ENCODE measurements at regions not wholly inside any gene's neighbourhood (a gene's known extent, or its start where the extent isn't known, plus 50 kb on each side); places are given as distances from the start of the nearest gene placed in this dataset.
"Not testable (repeated sequence)": the region's sequence is repeated elsewhere in the genome, so short reads cannot be mapped to it uniquely, and the experiment has no call there.

DNA sequence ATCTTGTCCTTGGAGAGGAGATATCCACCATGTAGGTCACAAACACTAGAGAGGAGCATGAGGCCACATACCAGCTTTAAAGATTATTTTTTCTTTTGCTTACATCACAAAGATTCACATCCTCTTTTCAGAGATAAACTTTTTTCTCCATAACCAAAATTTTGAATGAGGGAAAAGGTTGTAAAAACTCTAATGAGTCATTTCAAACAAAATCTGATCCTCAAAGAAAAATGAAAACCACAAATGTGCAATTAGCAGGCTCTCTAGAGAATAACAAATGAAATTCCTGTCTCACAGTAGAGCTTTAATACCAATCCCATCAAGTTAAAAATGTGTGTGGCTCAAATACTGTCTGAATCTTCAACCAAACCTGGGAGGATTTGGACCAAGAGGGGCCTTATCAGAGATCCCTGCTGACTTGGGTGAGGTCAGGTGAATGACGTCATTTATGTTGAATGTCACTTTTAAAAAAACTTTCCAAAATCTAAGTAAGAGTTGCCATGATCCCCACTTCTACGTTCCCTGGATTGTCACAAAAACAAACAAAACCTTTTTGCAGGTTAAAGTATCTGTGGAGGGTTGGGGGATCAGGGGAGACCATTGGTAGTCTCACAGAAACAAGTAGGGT is 261.5 kb upstream of the NPSR1 start:
- Histone ChIP-seq H3K27ac (ENCODE audit: low read length) (no peak overlapping the region), H3K36me3 (ENCODE audit: insufficient read depth, low read depth, low read length) (no peaks in the 10 kb centered on the region), H3K4me1 (ENCODE audit: insufficient read depth, low read length) (peaks cover 30% of the 10 kb centered on the region; the same call in 1 of the 2 replicates), H3K27me3 (ENCODE audit: insufficient read depth, low read length) (no peaks in the 10 kb centered on the region), H3K9me3 (ENCODE audit: insufficient read depth, low read depth, low read length) (peaks cover 3% of the 10 kb centered on the region; the same call in 1 of the 2 replicates), H3K4me3 (ENCODE audit: low read length) (no peak overlapping the region), H3K9ac (ENCODE audit: low read depth, low read length) (no peak overlapping the region)

DNA sequence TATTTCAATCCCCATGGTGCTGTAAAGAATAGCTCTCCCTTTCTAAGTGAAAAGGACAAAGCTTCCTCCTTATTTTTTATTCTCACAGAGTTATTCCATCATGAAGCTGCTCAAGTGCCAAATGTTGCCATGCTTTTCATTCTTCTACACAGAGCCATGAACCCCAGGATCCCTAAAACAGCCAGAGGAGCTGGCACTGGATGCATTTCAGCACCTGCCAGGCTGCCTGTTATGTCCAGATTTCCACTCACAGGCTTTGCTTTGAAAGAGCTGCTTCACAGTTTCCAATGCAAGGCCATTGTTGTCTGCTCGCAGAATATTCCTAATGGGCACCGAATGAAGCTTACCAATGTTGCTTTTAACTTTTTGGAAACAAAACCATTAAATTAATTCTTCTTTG is 256.2 kb upstream of the NPSR1 start:
- Histone ChIP-seq H3K4me1 (ENCODE audit: insufficient read depth, low read length) (no peaks in the 10 kb centered on the region), H3K9ac (ENCODE audit: low read depth, low read length) (no peak overlapping the region), H3K27ac (ENCODE audit: low read length) (no peak overlapping the region), H3K9me3 (ENCODE audit: insufficient read depth, low read depth, low read length) (peaks cover 3% of the 10 kb centered on the region; the same call in 1 of the 2 replicates), H3K27me3 (ENCODE audit: insufficient read depth, low read length) (no peaks in the 10 kb centered on the region), H3K36me3 (ENCODE audit: insufficient read depth, low read depth, low read length) (no peaks in the 10 kb centered on the region), H3K4me3 (ENCODE audit: low read length) (no peak overlapping the region)

DNA sequence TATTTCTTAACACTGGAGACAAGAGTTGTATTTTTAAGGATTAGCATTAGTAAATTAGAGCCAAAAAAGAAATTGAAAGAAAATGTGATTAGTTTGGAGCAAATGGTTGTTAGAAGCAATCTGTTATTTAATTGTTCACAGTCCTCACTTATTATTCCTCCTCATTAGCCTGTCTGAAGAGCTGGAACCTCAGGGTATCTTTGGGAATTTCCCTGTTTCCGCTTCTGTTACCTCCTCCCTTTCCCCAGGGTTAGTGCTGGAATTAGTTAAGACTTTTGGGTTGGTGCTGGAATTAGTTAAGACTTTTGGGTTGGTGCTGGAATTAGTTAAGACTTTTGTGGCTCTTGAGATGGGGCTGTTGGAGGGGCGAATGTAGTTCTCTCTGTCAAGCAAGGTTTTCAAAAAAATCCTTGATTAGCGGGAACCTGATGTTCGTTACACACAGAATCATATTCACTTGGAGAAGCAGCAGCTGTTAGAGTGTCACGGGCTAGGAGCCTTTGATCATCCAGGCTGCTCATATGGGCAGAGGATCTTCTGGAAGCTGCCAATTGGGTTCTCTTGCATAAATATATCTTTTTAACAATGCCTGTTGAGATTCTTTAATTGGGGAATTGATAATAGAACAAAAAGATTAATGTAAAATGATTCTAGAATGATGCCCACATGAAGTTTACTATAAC is 251.0 kb upstream of the NPSR1 start:
- Histone ChIP-seq H3K9ac (ENCODE audit: low read depth, low read length) (no peak overlapping the region), H3K36me3 (ENCODE audit: insufficient read depth, low read depth, low read length) (no peaks in the 10 kb centered on the region), H3K9me3 (ENCODE audit: insufficient read depth, low read depth, low read length) (no peaks in the 10 kb centered on the region), H3K27ac (ENCODE audit: low read length) (no peak overlapping the region), H3K27me3 (ENCODE audit: insufficient read depth, low read length) (no peaks in the 10 kb centered on the region), H3K4me1 (ENCODE audit: insufficient read depth, low read length) (no peaks in the 10 kb centered on the region), H3K4me3 (ENCODE audit: low read length) (no peak overlapping the region)

DNA sequence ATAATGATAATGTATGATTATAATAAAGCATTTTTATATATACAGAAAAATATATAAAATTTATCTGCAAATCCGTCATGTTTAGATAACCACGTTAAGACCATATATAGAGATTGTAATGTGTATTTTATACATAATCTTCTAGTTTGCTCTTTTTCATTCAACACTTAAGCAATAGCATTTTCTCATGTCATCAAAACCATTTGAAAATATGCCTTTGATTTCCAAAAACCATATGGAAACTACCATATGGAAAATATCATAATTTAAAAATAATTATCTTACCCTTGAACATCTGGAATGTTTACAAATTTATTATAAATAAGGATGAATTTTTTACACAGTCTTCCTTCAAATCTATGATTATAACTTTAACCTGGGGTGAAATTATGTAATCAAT is 250.4 kb upstream of the NPSR1 start:
- H3K9ac ChIP-seq (ENCODE audit: low read depth, low read length): no peak overlapping the region
- no peak overlapping the region for H3K4me3 ChIP-seq (ENCODE audit: low read length)
- H3K36me3 ChIP-seq (ENCODE audit: insufficient read depth, low read depth, low read length): no peaks in the 10 kb centered on the region
- no peaks in the 10 kb centered on the region for H3K27me3 ChIP-seq (ENCODE audit: insufficient read depth, low read length)
- H3K9me3 ChIP-seq (ENCODE audit: insufficient read depth, low read depth, low read length): no peaks in the 10 kb centered on the region
- H3K27ac ChIP-seq (ENCODE audit: low read length): no peak overlapping the region
- no peaks in the 10 kb centered on the region for H3K4me1 ChIP-seq (ENCODE audit: insufficient read depth, low read length)

- Histone ChIP-seq H3K27me3 (ENCODE audit: insufficient read depth, low read length) (no peaks in the 10 kb centered on the region), H3K9me3 (ENCODE audit: insufficient read depth, low read depth, low read length) (no peaks in the 10 kb centered on the region), H3K9ac (ENCODE audit: low read depth, low read length) (no peak overlapping the region), H3K36me3 (ENCODE audit: insufficient read depth, low read depth, low read length) (no peaks in the 10 kb centered on the region), H3K27ac (ENCODE audit: low read length) (no peak overlapping the region), H3K4me1 (ENCODE audit: insufficient read depth, low read length) (no peaks in the 10 kb centered on the region), H3K4me3 (ENCODE audit: low read length) (no peak overlapping the region)
Observed at GRCh38 chr7:34417781-34418180, 240.2 kb upstream of the NPSR1 start.

- H3K36me3 ChIP-seq (ENCODE audit: insufficient read depth, low read depth, low read length): no peaks in the 10 kb centered on the region
- no peaks in the 10 kb centered on the region for H3K27me3 ChIP-seq (ENCODE audit: insufficient read depth, low read length)
- no peaks in the 10 kb centered on the region for H3K9me3 ChIP-seq (ENCODE audit: insufficient read depth, low read depth, low read length)
- H3K4me3 ChIP-seq (ENCODE audit: low read length): no peak overlapping the region
- no peaks in the 10 kb centered on the region for H3K4me1 ChIP-seq (ENCODE audit: insufficient read depth, low read length)
- H3K27ac ChIP-seq (ENCODE audit: low read length): no peak overlapping the region
- H3K9ac ChIP-seq (ENCODE audit: low read depth, low read length): no peak overlapping the region
Observed at GRCh38 chr7:34421526-34421925, 236.5 kb upstream of the NPSR1 start.

GRCh38 chr7:34425194-34425593 is 232.8 kb upstream of the NPSR1 start:
- Histone ChIP-seq H3K27me3 (ENCODE audit: insufficient read depth, low read length) (no peaks in the 10 kb centered on the region), H3K27ac (ENCODE audit: low read length) (no peak overlapping the region), H3K9ac (ENCODE audit: low read depth, low read length) (no peak overlapping the region), H3K4me3 (ENCODE audit: low read length) (no peak overlapping the region), H3K36me3 (ENCODE audit: insufficient read depth, low read depth, low read length) (no peaks in the 10 kb centered on the region), H3K9me3 (ENCODE audit: insufficient read depth, low read depth, low read length) (no peaks in the 10 kb centered on the region), H3K4me1 (ENCODE audit: insufficient read depth, low read length) (no peaks in the 10 kb centered on the region)

- H3K36me3 ChIP-seq (ENCODE audit: insufficient read depth, low read depth, low read length): no peaks in the 10 kb centered on the region
- H3K9ac ChIP-seq (ENCODE audit: low read depth, low read length): no peak overlapping the region
- peaks cover under 1% of the 10 kb centered on the region; the same call in 1 of the 2 replicates for H3K9me3 ChIP-seq (ENCODE audit: insufficient read depth, low read depth, low read length)
- no peaks in the 10 kb centered on the region for H3K27me3 ChIP-seq (ENCODE audit: insufficient read depth, low read length)
- H3K27ac ChIP-seq (ENCODE audit: low read length): no peak overlapping the region
- no peaks in the 10 kb centered on the region for H3K4me1 ChIP-seq (ENCODE audit: insufficient read depth, low read length)
- no peak overlapping the region for H3K4me3 ChIP-seq (ENCODE audit: low read length)
Observed at GRCh38 chr7:34425631-34426384, 232.2 kb upstream of the NPSR1 start.

GRCh38 chr7:34430456-34430855 is 227.6 kb upstream of the NPSR1 start:
- no peak overlapping the region for H3K27ac ChIP-seq (ENCODE audit: low read length)
- no peak overlapping the region for H3K4me3 ChIP-seq (ENCODE audit: low read length)
- no peaks in the 10 kb centered on the region for H3K27me3 ChIP-seq (ENCODE audit: insufficient read depth, low read length)
- H3K9ac ChIP-seq (ENCODE audit: low read depth, low read length): no peak overlapping the region
- no peaks in the 10 kb centered on the region for H3K4me1 ChIP-seq (ENCODE audit: insufficient read depth, low read length)
- H3K36me3 ChIP-seq (ENCODE audit: insufficient read depth, low read depth, low read length): no peaks in the 10 kb centered on the region
- peaks cover 11% of the 10 kb centered on the region for H3K9me3 ChIP-seq (ENCODE audit: insufficient read depth, low read depth, low read length)

DNA sequence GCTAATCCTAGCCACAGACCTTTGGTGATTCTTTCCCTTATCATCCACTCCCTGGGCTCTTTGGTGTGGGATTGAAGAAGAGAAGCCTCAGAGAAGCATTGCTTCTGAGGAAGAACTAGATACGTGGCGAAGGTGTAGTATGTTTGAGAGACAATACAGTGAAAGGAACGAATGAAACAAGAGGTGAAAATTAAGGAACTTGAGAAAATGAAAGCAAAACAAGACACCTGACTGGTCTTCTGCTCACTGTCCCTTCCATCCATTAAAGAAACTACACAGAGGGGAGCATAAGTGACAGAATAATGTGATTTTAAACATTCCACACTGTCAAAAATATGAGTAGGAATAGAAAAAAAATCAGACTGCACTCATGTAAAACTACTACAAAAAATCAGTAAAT is 219.6 kb upstream of the NPSR1 start:
- Histone ChIP-seq H3K9me3 (ENCODE audit: insufficient read depth, low read depth, low read length) (no peaks in the 10 kb centered on the region), H3K36me3 (ENCODE audit: insufficient read depth, low read depth, low read length) (no peaks in the 10 kb centered on the region), H3K27ac (ENCODE audit: low read length) (no peak overlapping the region), H3K4me1 (ENCODE audit: insufficient read depth, low read length) (no peaks in the 10 kb centered on the region), H3K4me3 (ENCODE audit: low read length) (no peak overlapping the region), H3K9ac (ENCODE audit: low read depth, low read length) (no peak overlapping the region), H3K27me3 (ENCODE audit: insufficient read depth, low read length) (no peaks in the 10 kb centered on the region)

GRCh38 chr7:34445653-34446052 is 212.4 kb upstream of the NPSR1 start:
- Histone ChIP-seq H3K4me3 (ENCODE audit: low read length) (no peak overlapping the region), H3K27ac (ENCODE audit: low read length) (no peak overlapping the region), H3K4me1 (ENCODE audit: insufficient read depth, low read length) (no peaks in the 10 kb centered on the region), H3K9me3 (ENCODE audit: insufficient read depth, low read depth, low read length) (no peaks in the 10 kb centered on the region), H3K27me3 (ENCODE audit: insufficient read depth, low read length) (no peaks in the 10 kb centered on the region), H3K9ac (ENCODE audit: low read depth, low read length) (no peak overlapping the region), H3K36me3 (ENCODE audit: insufficient read depth, low read depth, low read length) (no peaks in the 10 kb centered on the region)

- H3K27me3 ChIP-seq (ENCODE audit: insufficient read depth, low read length); H3K9me3 ChIP-seq (ENCODE audit: insufficient read depth, low read depth, low read length); H3K4me1 ChIP-seq (ENCODE audit: insufficient read depth, low read length); H3K36me3 ChIP-seq (ENCODE audit: insufficient read depth, low read depth, low read length); H3K9ac ChIP-seq (ENCODE audit: low read depth, low read length); H3K4me3 ChIP-seq (ENCODE audit: low read length); H3K27ac ChIP-seq (ENCODE audit: low read length): not testable (repeated sequence)
Observed at GRCh38 chr7:34448531-34448930, 209.5 kb upstream of the NPSR1 start.

Measured in iPS-20b (cell line).